ENCODE measurements at regions not wholly inside any gene's neighbourhood (a gene's known extent, or its start where the extent isn't known, plus 50 kb on each side); places are given as distances from the start of the nearest gene placed in this dataset.

DNA sequence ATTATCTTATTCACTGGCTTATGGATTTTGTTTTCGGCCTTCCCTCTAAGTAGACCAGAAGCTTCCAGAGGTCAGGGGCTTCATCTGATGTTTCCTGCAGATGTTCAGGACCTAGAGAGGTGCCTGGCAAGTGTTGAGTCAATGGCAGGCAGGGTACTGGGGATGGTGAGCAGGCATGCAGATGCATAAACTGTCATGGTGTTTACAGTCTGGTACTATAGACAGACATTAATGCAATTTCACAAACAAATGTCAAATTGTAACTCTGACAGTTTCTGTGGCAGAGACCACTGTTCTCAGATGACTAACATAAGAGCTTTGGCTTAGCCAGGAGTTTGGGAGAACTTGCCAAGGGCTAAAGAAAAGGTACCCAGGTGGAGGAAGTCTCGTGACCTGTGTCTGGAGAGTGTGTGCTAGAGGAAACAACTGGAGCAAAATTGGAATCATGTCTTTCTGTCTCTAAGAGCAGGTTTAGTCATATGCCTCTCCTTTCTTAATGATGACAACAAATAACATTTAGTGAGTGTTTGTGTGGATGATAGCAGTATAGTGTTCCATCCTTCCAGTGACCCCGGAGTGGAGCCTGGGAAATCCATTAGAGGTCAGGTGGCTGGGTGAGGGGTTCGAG lies 53.7 kb upstream of the TRAK1 start:
- DNase-seq, result no peak

DNA sequence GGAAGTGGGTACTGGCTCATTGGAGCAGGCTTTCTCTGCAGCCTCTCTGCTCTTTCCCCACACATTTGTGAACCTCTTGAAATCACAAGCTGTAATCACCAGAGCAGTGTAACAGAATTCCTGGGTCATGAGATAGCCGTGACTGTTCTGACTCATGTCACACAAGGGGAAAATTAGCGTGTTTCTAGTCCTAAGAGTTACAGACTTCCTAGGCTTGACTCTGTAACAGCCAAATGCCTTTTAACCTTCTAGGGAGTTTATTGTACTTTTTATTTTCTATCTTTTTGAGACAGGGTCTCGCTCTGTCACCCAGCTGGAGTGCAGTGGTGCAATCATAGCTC lies 54.7 kb upstream of the TRAK1 start:
- DNase-seq, result peak; percentile 64

DNA sequence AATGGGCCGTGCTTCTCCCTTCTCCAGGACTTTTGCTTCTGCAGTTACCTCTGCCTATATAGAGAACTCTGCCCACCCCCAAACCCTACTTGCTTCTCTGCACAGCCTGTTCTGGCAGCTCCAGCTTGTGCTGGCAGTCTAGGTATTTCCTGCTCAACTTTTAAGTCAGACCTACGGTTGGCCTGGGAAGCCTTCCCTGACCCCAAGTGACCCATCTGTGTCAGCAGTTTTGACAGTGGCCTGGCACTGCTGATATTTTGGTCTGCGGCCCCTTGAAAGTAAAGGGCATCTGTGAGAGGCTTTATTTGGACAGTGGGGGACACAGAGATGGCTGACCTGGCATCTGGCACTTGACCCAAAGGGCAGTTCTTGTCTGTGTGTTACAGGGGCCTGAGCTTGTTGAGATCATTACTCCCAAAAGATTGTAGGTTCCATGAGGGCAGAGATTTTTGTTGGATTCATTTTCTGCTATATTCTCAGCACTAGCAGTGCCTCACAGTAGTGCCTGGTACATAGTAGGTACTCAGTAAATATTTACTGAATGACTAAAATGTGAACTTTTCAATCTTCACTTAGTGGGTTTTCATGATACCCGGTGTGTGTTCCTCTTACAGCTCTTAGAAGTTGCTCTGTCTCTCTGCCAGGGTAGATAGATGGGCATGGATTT lies 55.2 kb upstream of the TRAK1 start:
- no peak for DNase-seq

DNA sequence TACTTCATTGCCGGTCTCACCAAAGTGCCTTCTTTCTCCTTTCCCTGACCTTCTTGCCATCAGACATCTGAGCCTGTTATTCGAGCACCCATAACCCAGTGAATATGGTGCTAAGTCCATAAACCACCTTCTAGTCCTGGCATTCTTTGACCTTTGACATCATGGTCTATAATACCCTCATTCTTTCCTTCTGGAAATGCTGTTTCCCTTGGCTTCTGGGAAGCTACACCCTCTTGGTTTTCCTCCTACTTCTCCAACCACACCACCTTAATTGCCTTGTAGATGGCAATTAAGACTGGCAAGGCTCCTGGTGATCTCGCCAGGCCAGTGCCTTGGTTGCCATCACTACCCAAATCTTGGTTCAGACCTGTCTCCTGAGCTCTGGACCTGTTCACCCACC lies 56.1 kb upstream of the TRAK1 start:
- no peak for DNase-seq

DNA sequence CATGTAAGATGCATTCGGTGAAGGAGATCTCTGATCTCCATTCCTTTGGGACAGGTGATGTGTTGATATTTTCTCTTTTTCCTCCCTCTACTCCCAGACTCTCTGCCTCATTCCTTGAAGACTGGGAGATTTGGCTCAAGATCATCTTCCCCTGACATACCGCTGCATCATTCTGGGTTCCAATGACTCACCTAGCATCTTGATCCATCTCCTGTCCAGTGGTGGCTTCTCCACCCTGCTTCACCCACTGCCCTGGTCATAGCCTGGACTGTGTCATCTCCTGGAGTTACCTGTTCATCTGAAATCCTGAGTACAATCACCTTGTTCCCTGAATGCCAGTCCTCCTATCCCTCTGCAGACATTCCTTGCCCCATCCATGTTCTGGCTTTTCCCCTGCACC lies 57.4 kb upstream of the TRAK1 start:
- DNase-seq, result no peak

DNA sequence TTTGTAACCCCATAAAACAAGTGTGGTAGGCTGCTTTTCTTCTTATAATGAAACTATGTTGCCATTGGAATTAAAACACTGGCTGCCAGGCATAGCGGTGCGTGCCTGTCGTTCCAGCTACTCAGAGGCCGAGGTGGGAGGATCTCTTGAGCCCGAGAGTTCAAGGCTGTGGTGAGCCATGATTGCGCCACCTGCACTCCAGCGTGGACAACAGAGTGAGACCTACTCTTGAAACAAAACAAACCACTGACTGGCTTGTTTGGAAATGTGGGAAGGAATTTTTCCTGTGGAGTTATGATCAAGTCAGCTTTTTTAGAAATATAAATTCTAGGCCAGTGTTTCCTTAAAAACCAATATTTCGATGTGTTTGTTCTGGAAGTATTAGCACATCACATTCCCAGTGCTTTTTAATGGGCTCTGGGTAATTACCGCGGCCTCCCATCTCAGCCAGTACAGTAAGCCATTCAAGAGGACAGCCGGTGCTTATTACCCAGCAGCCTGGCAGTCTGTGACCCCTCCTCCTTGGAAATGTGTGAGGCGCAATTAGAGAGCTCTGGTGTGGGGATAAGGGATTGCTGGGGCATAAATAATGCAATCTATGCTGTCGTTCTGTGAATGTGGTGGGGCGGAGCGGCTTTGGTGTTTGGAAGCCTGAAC lies 58.3 kb upstream of the TRAK1 start:
- peak; percentile 65 for DNase-seq

GRCh38 chr3:42031808-42032480 lies 59.2 kb upstream of the TRAK1 start:
- peak; percentile 41 for DNase-seq

- no peak for DNase-seq
Measured at GRCh38 chr3:42028474-42028873, 62.7 kb upstream of the TRAK1 start.

- DNase-seq, result no peak
Measured at GRCh38 chr3:42027571-42027970, 63.6 kb upstream of the TRAK1 start.

DNA sequence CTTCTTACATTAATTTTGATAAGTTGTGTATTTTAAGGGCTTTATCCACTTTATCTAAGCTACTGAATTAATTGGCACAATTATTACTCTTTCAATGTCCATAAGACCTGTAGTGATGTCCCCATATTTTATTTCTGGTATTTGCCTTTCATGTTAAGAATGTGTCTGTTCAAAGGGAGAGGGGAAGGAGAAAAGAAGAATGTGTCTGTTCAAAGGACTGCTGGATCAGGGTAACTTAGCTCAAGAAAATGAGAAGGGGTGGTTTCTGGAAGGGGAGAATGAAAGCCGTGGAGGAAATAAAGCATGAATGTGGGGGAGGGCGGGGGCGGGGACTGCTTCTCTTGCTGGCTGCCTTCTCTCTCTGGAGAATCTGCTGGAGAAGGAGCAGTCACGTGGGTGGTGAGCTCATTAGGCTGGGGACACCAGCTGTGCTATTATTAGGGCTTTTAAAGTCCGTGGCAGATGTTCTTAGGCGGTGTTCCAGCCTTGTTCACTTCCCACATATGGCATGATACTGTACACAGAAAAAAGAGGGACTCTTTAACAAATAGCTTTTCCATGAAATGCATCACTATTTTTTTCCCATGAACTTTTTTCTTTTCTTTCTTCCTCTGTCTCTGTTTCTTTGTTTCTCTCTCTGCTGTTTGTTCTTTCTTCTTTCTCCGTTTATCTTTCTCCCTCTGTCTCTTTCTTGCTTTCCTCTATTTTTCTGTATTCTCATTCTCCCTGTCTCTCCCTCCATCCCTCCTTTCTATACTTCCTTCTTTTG lies 63.7 kb upstream of the ULK4 start:
- peak; percentile 97 for DNase-seq

GRCh38 chr3:42024591-42025351 lies 62.9 kb upstream of the ULK4 start:
- peak; percentile 58 for DNase-seq

- DNase-seq, result no peak
Measured at GRCh38 chr3:42023380-42023779, 61.5 kb upstream of the ULK4 start.

DNA sequence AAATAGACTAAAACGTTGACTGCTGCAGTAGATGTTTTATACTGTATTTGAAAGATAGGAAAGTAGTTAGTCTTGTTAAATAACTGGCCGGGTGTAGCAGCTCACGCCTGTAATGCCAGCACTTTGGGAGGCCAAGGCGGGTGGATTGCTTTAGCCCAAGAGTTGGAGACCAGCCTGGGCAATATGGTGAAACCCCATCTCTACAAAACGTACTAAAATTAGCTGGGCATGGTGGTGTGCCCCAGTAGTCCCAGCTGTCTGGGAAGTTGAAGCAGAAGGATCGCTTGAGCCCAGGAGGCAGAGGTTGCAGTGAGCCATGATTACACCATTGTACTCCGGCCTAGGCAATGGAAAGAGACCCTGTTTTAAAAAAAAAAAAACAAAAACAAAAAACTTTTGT lies 60.5 kb upstream of the ULK4 start:
- no peak for DNase-seq

DNA sequence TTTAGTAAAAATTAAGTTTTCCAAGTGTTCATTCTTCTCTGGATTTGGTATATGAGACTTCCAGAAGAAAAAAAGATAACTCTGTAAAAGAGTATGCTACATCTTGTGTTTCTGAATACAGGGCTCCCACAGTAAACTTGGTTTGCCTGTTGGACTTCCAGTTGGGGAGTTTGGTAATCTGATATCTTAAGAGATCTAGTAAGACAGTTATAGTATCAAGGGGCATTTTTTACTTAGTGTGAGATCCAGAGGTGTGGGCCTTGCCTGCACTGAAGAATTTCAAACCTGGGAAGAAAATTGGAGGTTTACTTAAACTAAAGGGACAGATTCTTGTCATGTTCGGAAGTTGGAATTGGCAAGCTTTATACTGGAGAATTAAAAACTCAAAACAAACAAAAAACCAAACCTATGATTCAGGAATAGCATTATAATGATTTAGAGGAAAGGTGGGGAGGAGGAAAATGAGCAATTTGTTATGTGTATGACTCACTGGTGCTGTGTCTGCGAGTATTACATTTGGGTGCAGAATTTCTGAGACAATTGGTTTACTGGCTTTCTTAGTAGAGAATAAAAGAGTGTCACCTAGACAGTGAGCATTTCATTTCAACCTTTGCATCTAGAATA lies 58.9 kb upstream of the ULK4 start:
- no peak for DNase-seq

GRCh38 chr3:42019953-42020260 lies 58.0 kb upstream of the ULK4 start:
- no peak for DNase-seq

GRCh38 chr3:42019144-42019952 lies 57.4 kb upstream of the ULK4 start:
- DNase-seq, result no peak

DNA sequence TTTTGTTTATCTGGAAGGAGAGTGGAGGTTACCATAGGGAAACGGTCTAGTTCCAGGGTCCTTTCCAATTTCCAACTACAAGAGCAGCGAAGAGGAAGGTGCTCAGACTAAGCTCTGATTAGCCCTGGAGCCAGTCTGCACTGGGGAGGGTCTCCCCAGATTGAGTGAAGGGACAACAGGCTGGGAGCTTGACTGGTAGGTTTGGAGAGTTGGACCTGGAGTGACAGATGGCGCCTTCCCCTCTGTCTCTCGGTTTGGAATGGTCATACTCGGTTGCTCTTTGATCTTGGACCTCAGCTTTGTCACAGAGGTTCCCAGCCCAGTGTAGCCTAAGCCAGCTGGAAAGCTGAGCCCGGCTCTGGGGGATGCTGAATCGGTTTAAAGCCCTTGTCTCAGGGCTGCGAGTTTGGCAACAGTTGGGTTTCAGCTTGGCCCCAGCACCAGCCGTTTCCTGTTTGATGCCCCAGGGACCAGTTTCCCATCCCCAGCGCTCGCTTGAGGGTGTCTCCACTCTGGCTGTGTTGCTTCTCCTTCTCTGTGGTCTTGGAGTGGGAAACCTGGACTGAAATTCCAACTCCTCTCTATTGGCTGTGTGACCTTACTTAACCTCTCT lies 53.1 kb upstream of the ULK4 start:
- DNase-seq, result peak; percentile 74

DNA sequence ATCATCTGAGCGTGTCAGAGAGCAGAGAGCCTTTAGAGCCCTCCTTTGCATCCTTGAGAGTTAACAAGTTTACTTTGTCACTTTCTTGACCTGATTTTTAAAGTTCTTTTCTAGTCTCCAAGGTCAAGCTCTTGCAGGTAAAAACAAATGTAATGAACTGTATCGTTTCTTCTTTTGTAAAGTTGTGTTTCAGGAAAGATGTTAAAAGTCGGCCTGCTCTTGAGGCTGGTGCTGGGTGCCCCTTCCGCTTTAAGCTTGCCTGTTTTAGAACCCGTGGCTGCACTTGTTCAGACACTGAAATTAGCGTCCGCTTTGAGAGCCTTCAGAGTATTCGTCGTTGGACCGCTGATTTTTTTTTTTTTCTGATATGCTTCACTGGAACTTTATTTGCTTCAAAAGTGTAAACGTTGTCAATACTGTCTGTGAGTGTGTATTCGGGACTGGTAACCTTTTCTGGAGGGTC lies 52.6 kb upstream of the ULK4 start:
- no peak for DNase-seq

- DNase-seq, result peak; percentile 73
Measured at GRCh38 chr3:42013691-42014457, 52.0 kb upstream of the ULK4 start.

Measured in right hindlimb (tissue), 1 donor.